H9 (cell line): ENCODE measurements at regions not wholly inside any gene's neighbourhood (a gene's known extent, or its start where the extent isn't known, plus 50 kb on each side); places are given as distances from the start of the nearest gene placed in this dataset.

ENCODE experiments used
- DNase-seq: peaks from one replicate; pipeline ENCODE4 v3.0.0-alpha.2; 2017
- H2AFZ ChIP-seq: one replicate; pipeline ENCODE4 v1.6.1; 2013; ENCODE audit warnings: mild to moderate bottlenecking, low read length, control low read depth, moderate library complexity
- H2AK5ac ChIP-seq: 2 replicates; pipeline ENCODE4 v1.6.1; 2013; ENCODE audit warnings: low read length, control low read depth, mixed read lengths; ENCODE audit not compliant: insufficient read length
- H2BK120ac ChIP-seq: one replicate; pipeline ENCODE4 v1.6.1; 2013; ENCODE audit warnings: low read depth, mild to moderate bottlenecking, low read length, control low read depth, inconsistent platforms; ENCODE audit not compliant: poor library complexity, severe bottlenecking
- H2BK12ac ChIP-seq: 2 replicates; pipeline ENCODE4 v1.6.1; 2013; ENCODE audit warnings: low read length, control low read depth, mixed read lengths, low read depth; ENCODE audit not compliant: insufficient read length
- H2BK15ac ChIP-seq: 2 replicates; pipeline ENCODE4 v1.6.1; 2013; ENCODE audit warnings: low read depth, low read length, control low read depth
- H2BK20ac ChIP-seq: one replicate; pipeline ENCODE4 v1.6.1; 2013; ENCODE audit warnings: low read depth, mild to moderate bottlenecking, low read length, control low read depth, inconsistent platforms; ENCODE audit not compliant: poor library complexity, severe bottlenecking
- H2BK5ac ChIP-seq: 2 replicates; pipeline ENCODE4 v1.6.1; 2013; ENCODE audit warnings: low read length, control low read depth, mixed read lengths; ENCODE audit not compliant: insufficient read length
- H3K14ac ChIP-seq: 2 replicates; pipeline ENCODE4 v1.6.1; 2013; ENCODE audit warnings: low read length, control low read depth; ENCODE audit not compliant: insufficient read depth
- H3K18ac ChIP-seq: 2 replicates; pipeline ENCODE4 v1.6.1; 2013; ENCODE audit warnings: low read depth, mild to moderate bottlenecking, mixed read lengths, low read length, control low read depth; ENCODE audit not compliant: insufficient read length
- H3K23ac ChIP-seq: 2 replicates; pipeline ENCODE4 v1.6.1; 2013; ENCODE audit warnings: low read length, control low read depth, mixed read lengths, low read depth; ENCODE audit not compliant: insufficient read length
- H3K23me2 ChIP-seq: 2 replicates; pipeline ENCODE4 v1.6.1; 2013; ENCODE audit warnings: low read depth, mild to moderate bottlenecking, mixed read lengths, low read length, control low read depth; ENCODE audit not compliant: insufficient read length, poor library complexity, severe bottlenecking
- H3K27ac ChIP-seq: 2 replicates; pipeline ENCODE4 v1.5.1; 2013; ENCODE audit warnings: low read length, control low read depth, mixed read lengths, low read depth; ENCODE audit not compliant: insufficient read length
- H3K27me3 ChIP-seq: 2 replicates; pipeline ENCODE4 v1.6.1; 2013; ENCODE audit warnings: low read length, control low read depth, inconsistent platforms; ENCODE audit not compliant: insufficient read depth
- H3K4ac ChIP-seq: 2 replicates; pipeline ENCODE4 v1.6.1; 2013; ENCODE audit warnings: low read depth, mild to moderate bottlenecking, control low read depth, inconsistent platforms, low read length, moderate library complexity
- H3K4me1 ChIP-seq: 2 replicates; pipeline ENCODE4 v1.6.1; 2013; ENCODE audit warnings: low read length, control low read depth, inconsistent platforms; ENCODE audit not compliant: insufficient read depth
- H3K4me2 ChIP-seq: 2 replicates; pipeline ENCODE4 v1.6.1; 2013; ENCODE audit warnings: low read length, control low read depth, mixed read lengths; ENCODE audit not compliant: insufficient read length, insufficient read depth
- H3K56ac ChIP-seq: 2 replicates; pipeline ENCODE4 v1.6.1; 2013; ENCODE audit warnings: low read depth, mild to moderate bottlenecking, mixed read lengths, low read length, control low read depth; ENCODE audit not compliant: insufficient read length
- H3K79me1 ChIP-seq: 2 replicates; pipeline ENCODE4 v1.6.1; 2013; ENCODE audit warnings: low read depth, mild to moderate bottlenecking, moderate library complexity, low read length, control low read depth, inconsistent platforms; ENCODE audit not compliant: insufficient read depth, poor library complexity, severe bottlenecking
- H3K79me2 ChIP-seq: 2 replicates; pipeline ENCODE4 v1.6.1; 2013; ENCODE audit warnings: low read length, control low read depth, inconsistent platforms; ENCODE audit not compliant: insufficient read depth
- H3K9ac ChIP-seq: 2 replicates; pipeline ENCODE4 v1.6.1; 2013; ENCODE audit warnings: low read length, control low read depth, mixed read lengths; ENCODE audit not compliant: insufficient read length; ENCODE audit errors: extremely low read depth
- H3K9me3 ChIP-seq: one replicate; pipeline ENCODE4 v1.6.1; 2013; ENCODE audit warnings: low read depth, low read length, inconsistent platforms; ENCODE audit not compliant: control insufficient read depth
- H3T11ph ChIP-seq: one replicate; pipeline ENCODE4 v1.6.1; 2013; ENCODE audit warnings: mild to moderate bottlenecking, low read length, control low read depth, inconsistent platforms
- H4K20me1 ChIP-seq: one replicate; pipeline ENCODE4 v1.6.1; 2013; ENCODE audit not compliant: control insufficient read depth, insufficient read length, insufficient read depth
- H4K5ac ChIP-seq: 2 replicates; pipeline ENCODE4 v1.6.1; 2013; ENCODE audit warnings: low read depth, mild to moderate bottlenecking, mixed read lengths, low read length, control low read depth; ENCODE audit not compliant: insufficient read length
- H4K8ac ChIP-seq: replicated peaks from 2 replicates; pipeline ENCODE4 v1.6.1; 2013; ENCODE audit warnings: low read length, control low read depth, mixed read lengths, low read depth; ENCODE audit not compliant: insufficient read length
- H4K91ac ChIP-seq: 2 replicates; pipeline ENCODE4 v1.6.1; 2013; ENCODE audit warnings: low read depth, mild to moderate bottlenecking, moderate library complexity, mixed read lengths, low read length, control low read depth; ENCODE audit not compliant: insufficient read length
- H3K27ac Mint-ChIP-seq, 3 experiments: 2 replicates in 2 of 3; 3 replicates in 1 of 3; pipeline ENCODE4 v1.8.0; 2020 to 2021; ENCODE audit warnings: mixed read lengths in 3 of 3, mild to moderate bottlenecking in 1 of 3, moderate library complexity in 1 of 3
- H3K27me3 Mint-ChIP-seq: 2 replicates; pipeline ENCODE4 v1.8.0; 2021; ENCODE audit warnings: low read depth, mild to moderate bottlenecking, moderate library complexity, mixed read lengths
- H3K36me3 Mint-ChIP-seq, 3 experiments: 2 replicates in 2 of 3; 3 replicates in 1 of 3; pipeline ENCODE4 v1.8.0; 2020 to 2021; ENCODE audit warnings: low read depth in 3 of 3, mixed read lengths in 3 of 3; ENCODE audit not compliant: insufficient read depth in 1 of 3
- H3K4me1 Mint-ChIP-seq, 2 experiments: 2 replicates each; pipeline ENCODE4 v1.8.0; 2020; ENCODE audit warnings: mixed read lengths in 2 of 2
- H3K4me3 Mint-ChIP-seq, 2 experiments: 2 replicates in 1 of 2; 3 replicates in 1 of 2; pipeline ENCODE4 v1.8.0; 2020 to 2021; ENCODE audit warnings: mild to moderate bottlenecking in 2 of 2, mixed read lengths in 2 of 2, moderate library complexity in 1 of 2
- H3K9me3 Mint-ChIP-seq, 2 experiments: 2 replicates in 1 of 2; 3 replicates in 1 of 2; pipeline ENCODE4 v1.8.0; 2020; ENCODE audit warnings: mild to moderate bottlenecking in 2 of 2, mixed read lengths in 2 of 2, moderate library complexity in 1 of 2
- WGBS: extraction: QIAGEN DNeasy Blood & Tissue Kit; methylation state at CpG from one replicate; pipeline ENCODE4 v1.1.7; 2013; ENCODE audit warnings: missing lambda C conversion rate, low lambda C conversion rate, mixed read lengths; ENCODE audit not compliant: insufficient read length; ENCODE audit errors: extremely low coverage; 5-methylcytosine and 5-hydroxymethylcytosine counted together
- TF ChIP-seq, protein P1 (sequence below): fragments of 200-600 bp; sonication (generic); conservative IDR thresholded peaks from 3 replicates; pipeline ENCODE4 v1.8.0; 2021; ENCODE audit warnings: antibody characterized with exemption, mild to moderate bottlenecking

GRCh38 chr7:125848157-125848556 lies 918.5 kb upstream of the POT1 start:
- Histone ChIP-seq H3K23me2 (no peaks in the 10 kb centered on the region), H3T11ph (no peak overlapping the region), H3K4me1 (no peaks in the 10 kb centered on the region), H3K79me2 (no peaks in the 10 kb centered on the region), H2AK5ac (no peak overlapping the region), H3K79me1 (no peaks in the 10 kb centered on the region), H3K14ac (no peak overlapping the region), H4K91ac (no peak overlapping the region), H2BK5ac (no peak overlapping the region), H3K18ac (no peak overlapping the region), H4K20me1 (no peaks in the 10 kb centered on the region), H3K27me3 (no peaks in the 10 kb centered on the region), H3K23ac (no peak overlapping the region), H4K8ac (no peak overlapping the region), H3K4me2 (no peak overlapping the region), H3K9me3 (peaks cover 19% of the 10 kb centered on the region), H2AFZ (no peak overlapping the region), H2BK20ac (no peak overlapping the region), H3K4ac (no peak overlapping the region), H2BK12ac (no peak overlapping the region), H4K5ac (no peak overlapping the region), H2BK120ac (no peak overlapping the region), H3K9ac (no peak overlapping the region), H2BK15ac (no peak overlapping the region), H3K27ac (no peak overlapping the region), H3K56ac (no peak overlapping the region)
- Mint-ChIP-seq H3K4me1 (peaks cover 11 to 46% of the 10 kb centered on the region in 2 experiments; a peak in 3 of 4 replicates), H3K9me3 (peaks cover 20 to 29% of the 10 kb centered on the region in 2 experiments), H3K27me3 (no peaks in the 10 kb centered on the region), H3K4me3 (no peak overlapping the region), H3K36me3 (peaks cover 4 to 22% (median 17%) of the 10 kb centered on the region in 3 experiments), H3K27ac (peak overlapping the region in 1 of 3 experiments; percentile 60; a peak in 3 of 7 replicates)
- WGBS, result no CpG with 5 or more reads among the region's 2 CpGs
- TF ChIP-seq, protein P1, sequence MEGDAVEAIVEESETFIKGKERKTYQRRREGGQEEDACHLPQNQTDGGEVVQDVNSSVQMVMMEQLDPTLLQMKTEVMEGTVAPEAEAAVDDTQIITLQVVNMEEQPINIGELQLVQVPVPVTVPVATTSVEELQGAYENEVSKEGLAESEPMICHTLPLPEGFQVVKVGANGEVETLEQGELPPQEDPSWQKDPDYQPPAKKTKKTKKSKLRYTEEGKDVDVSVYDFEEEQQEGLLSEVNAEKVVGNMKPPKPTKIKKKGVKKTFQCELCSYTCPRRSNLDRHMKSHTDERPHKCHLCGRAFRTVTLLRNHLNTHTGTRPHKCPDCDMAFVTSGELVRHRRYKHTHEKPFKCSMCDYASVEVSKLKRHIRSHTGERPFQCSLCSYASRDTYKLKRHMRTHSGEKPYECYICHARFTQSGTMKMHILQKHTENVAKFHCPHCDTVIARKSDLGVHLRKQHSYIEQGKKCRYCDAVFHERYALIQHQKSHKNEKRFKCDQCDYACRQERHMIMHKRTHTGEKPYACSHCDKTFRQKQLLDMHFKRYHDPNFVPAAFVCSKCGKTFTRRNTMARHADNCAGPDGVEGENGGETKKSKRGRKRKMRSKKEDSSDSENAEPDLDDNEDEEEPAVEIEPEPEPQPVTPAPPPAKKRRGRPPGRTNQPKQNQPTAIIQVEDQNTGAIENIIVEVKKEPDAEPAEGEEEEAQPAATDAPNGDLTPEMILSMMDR, result no peak
- DNase-seq, result no peak
